ENCODE measurements at regions not wholly inside any gene's neighbourhood (a gene's known extent, or its start where the extent isn't known, plus 50 kb on each side); places are given as distances from the start of the nearest gene placed in this dataset.

DNA sequence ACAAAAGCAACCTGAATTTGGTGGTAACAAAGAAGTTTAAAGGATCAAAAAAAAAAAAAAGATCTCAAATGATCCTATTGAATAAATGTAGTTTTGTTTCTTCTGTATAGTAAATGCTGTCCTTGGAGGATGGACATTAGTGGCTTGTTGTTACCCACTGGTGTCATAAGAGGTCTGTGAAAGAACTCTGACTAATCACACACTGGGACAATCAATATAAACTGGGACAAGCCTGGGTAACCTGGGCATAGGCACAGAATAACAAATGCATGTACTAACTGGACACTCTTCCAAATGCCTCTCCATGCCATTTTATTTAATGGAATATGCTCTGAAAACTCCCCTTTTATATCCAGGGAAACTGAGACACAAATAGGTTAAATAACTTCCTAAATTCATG is 241.4 kb downstream of the DOK5 start:
- Histone ChIP-seq H3K36me3 (replicated peaks; ENCODE audit: insufficient read depth, low read depth) (no peaks in the 10 kb centered on the region), H3K27ac (no peak overlapping the region), H3K4me2 (no peak overlapping the region), H3K27me3 (no peaks in the 10 kb centered on the region), H3K79me2 (no peaks in the 10 kb centered on the region), H3K4me3 (no peak overlapping the region), H3K9me3 (ENCODE audit: low read depth) (no peaks in the 10 kb centered on the region), H4K20me1 (ENCODE audit: insufficient read depth, poor library complexity, severe bottlenecking) (no peaks in the 10 kb centered on the region), H2AFZ (no peak overlapping the region), H3K4me1 (ENCODE audit: insufficient read depth) (no peaks in the 10 kb centered on the region), H3K9me2 (replicated peaks; ENCODE audit: insufficient read depth) (no peaks in the 10 kb centered on the region)
- TF ChIP-seq EZH2phosphoT487 (IDR thresholded peaks at IDR 0.05; ENCODE audit: low read depth, severe bottlenecking, unreplicated experiment) = no peak
- TF ChIP-seq, protein P1, sequence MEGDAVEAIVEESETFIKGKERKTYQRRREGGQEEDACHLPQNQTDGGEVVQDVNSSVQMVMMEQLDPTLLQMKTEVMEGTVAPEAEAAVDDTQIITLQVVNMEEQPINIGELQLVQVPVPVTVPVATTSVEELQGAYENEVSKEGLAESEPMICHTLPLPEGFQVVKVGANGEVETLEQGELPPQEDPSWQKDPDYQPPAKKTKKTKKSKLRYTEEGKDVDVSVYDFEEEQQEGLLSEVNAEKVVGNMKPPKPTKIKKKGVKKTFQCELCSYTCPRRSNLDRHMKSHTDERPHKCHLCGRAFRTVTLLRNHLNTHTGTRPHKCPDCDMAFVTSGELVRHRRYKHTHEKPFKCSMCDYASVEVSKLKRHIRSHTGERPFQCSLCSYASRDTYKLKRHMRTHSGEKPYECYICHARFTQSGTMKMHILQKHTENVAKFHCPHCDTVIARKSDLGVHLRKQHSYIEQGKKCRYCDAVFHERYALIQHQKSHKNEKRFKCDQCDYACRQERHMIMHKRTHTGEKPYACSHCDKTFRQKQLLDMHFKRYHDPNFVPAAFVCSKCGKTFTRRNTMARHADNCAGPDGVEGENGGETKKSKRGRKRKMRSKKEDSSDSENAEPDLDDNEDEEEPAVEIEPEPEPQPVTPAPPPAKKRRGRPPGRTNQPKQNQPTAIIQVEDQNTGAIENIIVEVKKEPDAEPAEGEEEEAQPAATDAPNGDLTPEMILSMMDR (IDR thresholded peaks at IDR 0.05; ENCODE audit: poor library complexity) = no peak
- no peak for TF ChIP-seq EZH2 (IDR thresholded peaks at IDR 0.05; ENCODE audit: borderline replicate concordance)
- no peak for DNase-seq (ENCODE audit: low spot score)

DNA sequence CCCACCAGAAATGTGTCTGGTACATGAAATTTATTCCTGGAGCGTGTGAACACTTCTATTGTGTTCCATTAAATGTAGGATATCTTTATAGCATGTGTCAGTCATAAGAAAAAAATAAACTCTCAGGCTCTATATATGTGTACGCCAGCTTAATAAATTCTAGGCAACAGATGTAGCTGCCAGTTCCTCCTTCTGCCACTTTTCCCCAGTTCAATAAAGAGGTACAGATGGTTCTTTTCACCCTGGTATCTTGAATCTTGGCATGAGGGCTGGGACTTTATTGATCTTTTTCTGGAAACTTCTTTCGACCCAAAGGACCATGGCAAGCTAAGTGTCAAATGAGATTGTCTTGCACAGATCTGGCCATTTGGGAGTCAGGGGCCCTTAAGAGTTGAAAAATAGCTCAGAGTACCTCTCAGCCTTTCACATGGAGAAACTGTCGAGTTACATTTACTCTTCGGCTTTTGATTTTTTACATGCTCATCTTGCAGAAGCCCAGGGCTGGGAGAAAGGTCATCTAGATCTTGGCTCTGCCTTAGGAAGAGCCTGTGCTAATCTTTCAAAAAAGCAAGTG is 240.9 kb downstream of the DOK5 start:
- Histone ChIP-seq H3K4me3 (no peak overlapping the region), H3K36me3 (replicated peaks; ENCODE audit: insufficient read depth, low read depth) (no peaks in the 10 kb centered on the region), H3K4me1 (ENCODE audit: insufficient read depth) (no peaks in the 10 kb centered on the region), H3K27ac (no peak overlapping the region), H4K20me1 (ENCODE audit: insufficient read depth, poor library complexity, severe bottlenecking) (no peaks in the 10 kb centered on the region), H3K9me3 (ENCODE audit: low read depth) (no peaks in the 10 kb centered on the region), H2AFZ (no peak overlapping the region), H3K79me2 (no peaks in the 10 kb centered on the region), H3K27me3 (no peaks in the 10 kb centered on the region), H3K4me2 (no peak overlapping the region), H3K9me2 (replicated peaks; ENCODE audit: insufficient read depth) (no peaks in the 10 kb centered on the region)
- WGBS (ENCODE audit: low lambda C conversion rate, missing lambda C conversion rate) = 75% methylated on average over 5 of the region's 5 CpGs
- no peak for TF ChIP-seq EZH2phosphoT487 (IDR thresholded peaks at IDR 0.05; ENCODE audit: low read depth, severe bottlenecking, unreplicated experiment)
- no peak for TF ChIP-seq EZH2 (IDR thresholded peaks at IDR 0.05; ENCODE audit: borderline replicate concordance)
- TF ChIP-seq, protein P1 (IDR thresholded peaks at IDR 0.05; ENCODE audit: poor library complexity) = no peak
- DNase-seq (ENCODE audit: low spot score) = no peak

DNA sequence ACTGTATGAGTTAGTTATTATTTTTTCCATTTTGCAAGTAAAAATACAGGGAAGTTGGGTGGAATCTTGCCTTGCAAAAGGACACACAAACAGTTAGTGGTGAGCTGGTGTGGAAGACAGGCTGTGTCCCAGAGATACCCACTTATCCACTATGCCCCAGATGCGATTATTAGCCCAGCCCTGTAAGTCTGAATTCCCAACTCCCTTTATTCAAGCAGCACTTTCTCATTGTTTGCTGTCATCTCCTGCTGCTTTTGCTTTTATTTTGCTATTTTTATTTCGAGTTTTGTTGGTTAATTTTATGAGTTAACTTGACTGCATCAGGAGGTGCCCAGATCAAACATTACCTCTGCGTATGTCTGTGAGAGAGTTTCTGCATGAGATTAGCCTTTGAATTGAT is 239.4 kb downstream of the DOK5 start:
- Histone ChIP-seq H3K27ac (no peak overlapping the region), H2AFZ (no peak overlapping the region)
- no peak for TF ChIP-seq EZH2 (IDR thresholded peaks at IDR 0.05; ENCODE audit: borderline replicate concordance)
- TF ChIP-seq EZH2phosphoT487 (IDR thresholded peaks at IDR 0.05; ENCODE audit: low read depth, severe bottlenecking, unreplicated experiment) = no peak
- TF ChIP-seq, protein P1 (IDR thresholded peaks at IDR 0.05; ENCODE audit: poor library complexity) = no peak

DNA sequence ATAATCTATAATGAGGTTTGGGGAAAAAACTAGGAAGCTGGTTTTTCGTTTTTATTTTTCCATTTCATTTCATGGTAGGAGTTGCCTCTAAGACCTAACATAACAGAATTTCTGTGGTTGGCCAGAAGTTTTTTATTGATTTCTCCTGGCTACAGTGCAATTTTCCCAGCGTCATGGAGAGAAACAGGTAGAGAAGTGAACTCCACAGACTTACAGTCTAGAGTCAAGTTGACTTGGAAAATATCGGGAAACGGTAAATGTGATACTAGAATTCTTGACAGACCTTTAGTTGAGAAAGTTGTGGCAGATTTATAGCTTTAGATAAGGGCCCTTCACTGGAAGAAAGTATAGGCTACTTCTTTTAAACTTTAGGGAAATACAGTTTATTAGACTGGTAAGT is 238.3 kb downstream of the DOK5 start:
- H3K79me2 ChIP-seq = no peaks in the 10 kb centered on the region
- H2AFZ ChIP-seq = no peak overlapping the region
- no peak overlapping the region for H3K4me3 ChIP-seq
- H3K27me3 ChIP-seq = no peaks in the 10 kb centered on the region
- no peaks in the 10 kb centered on the region for H3K36me3 ChIP-seq (replicated peaks; ENCODE audit: insufficient read depth, low read depth)
- no peak overlapping the region for H3K4me2 ChIP-seq
- H3K9me3 ChIP-seq (ENCODE audit: low read depth) = no peaks in the 10 kb centered on the region
- H3K4me1 ChIP-seq (ENCODE audit: insufficient read depth) = no peaks in the 10 kb centered on the region
- TF ChIP-seq, protein P1 (IDR thresholded peaks at IDR 0.05; ENCODE audit: poor library complexity) = no peak
- no peak for TF ChIP-seq EZH2 (IDR thresholded peaks at IDR 0.05; ENCODE audit: borderline replicate concordance)
- no peak for TF ChIP-seq EZH2phosphoT487 (IDR thresholded peaks at IDR 0.05; ENCODE audit: low read depth, severe bottlenecking, unreplicated experiment)
- WGBS (ENCODE audit: low lambda C conversion rate, missing lambda C conversion rate) = 59% methylated on average over 4 of the region's 4 CpGs
- DNase-seq (ENCODE audit: low spot score) = no peak
- H4K20me1 ChIP-seq (ENCODE audit: insufficient read depth, poor library complexity, severe bottlenecking) = no peaks in the 10 kb centered on the region
- no peak overlapping the region for H3K27ac ChIP-seq
- no peaks in the 10 kb centered on the region for H3K9me2 ChIP-seq (replicated peaks; ENCODE audit: insufficient read depth)

More for the DNA sequence above, 239.4 kb downstream of the DOK5 start:
- H3K4me2 ChIP-seq = no peak overlapping the region
- no peaks in the 10 kb centered on the region for H3K9me2 ChIP-seq (replicated peaks; ENCODE audit: insufficient read depth)
- no peak for DNase-seq (ENCODE audit: low spot score)
- H3K4me3 ChIP-seq = no peak overlapping the region
- no peaks in the 10 kb centered on the region for H4K20me1 ChIP-seq (ENCODE audit: insufficient read depth, poor library complexity, severe bottlenecking)
- no peaks in the 10 kb centered on the region for H3K27me3 ChIP-seq
- H3K4me1 ChIP-seq (ENCODE audit: insufficient read depth) = no peaks in the 10 kb centered on the region
- H3K79me2 ChIP-seq = no peaks in the 10 kb centered on the region
- no peaks in the 10 kb centered on the region for H3K9me3 ChIP-seq (ENCODE audit: low read depth)
- WGBS (ENCODE audit: low lambda C conversion rate, missing lambda C conversion rate) = 71% methylated on average over 3 of the region's 3 CpGs
- no peaks in the 10 kb centered on the region for H3K36me3 ChIP-seq (replicated peaks; ENCODE audit: insufficient read depth, low read depth)
